ENCODE measurements at regions not wholly inside any gene's neighbourhood (a gene's known extent, or its start where the extent isn't known, plus 50 kb on each side); places are given as distances from the start of the nearest gene placed in this dataset.

DNA sequence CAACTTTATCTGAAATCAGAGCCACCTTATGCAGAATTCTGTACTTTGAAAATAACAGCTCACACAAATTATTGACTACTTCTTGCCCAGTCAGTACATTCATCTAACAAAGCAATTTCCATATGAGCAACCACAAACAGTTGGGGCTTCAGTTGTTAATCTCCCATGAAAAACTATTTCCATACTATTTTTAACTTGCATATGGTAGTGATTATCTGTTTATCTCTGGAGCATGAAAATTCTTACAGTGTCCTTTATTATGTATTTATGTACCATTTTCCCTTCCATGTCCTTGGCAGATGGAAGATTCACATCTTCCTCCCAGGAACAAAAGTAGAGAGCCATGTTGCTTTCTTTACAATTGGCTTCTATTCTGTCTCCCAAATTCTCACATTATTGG, 285.7 kb downstream of the CRPPA start:
- no peak for FAIRE-seq

GRCh38 chr7:16130111-16131110, 290.9 kb downstream of the CRPPA start:
- no peak for FAIRE-seq

- no peak for FAIRE-seq
These were observed 291.8 kb downstream of the CRPPA start for GRCh38 chr7:16129431-16130110.

DNA sequence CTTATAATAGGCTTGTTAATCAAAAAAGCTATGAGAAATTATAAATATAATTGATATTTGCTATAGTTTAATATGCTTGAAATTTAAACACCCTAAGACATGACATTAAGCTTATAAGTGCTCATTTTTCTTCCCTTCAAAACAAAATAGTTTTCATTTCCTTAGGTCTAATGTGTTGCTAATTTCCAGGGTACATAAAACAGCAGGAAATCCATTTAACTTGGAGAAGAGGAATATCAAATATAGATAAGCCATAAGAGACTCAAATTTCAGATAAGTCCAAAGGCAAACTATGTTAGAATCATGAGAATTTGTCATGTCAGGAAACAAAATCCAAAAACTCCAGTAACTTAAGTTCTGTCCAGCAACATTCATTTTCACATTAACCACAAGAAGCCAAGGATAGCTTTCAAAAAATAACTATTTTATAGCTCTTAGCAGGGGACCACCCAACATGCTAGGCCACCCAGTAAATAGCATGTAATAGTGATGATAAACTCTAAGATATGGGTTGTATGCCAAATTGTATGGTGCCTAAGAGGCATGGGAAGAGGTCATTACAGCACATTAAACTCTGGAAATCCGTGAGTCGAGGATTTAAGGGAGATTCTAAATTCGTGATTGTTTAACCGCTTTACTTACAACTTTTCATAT, 298.1 kb downstream of the CRPPA start:
- no peak for FAIRE-seq

GRCh38 chr7:16121876-16122390, 299.4 kb downstream of the CRPPA start:
- no peak for FAIRE-seq

DNA sequence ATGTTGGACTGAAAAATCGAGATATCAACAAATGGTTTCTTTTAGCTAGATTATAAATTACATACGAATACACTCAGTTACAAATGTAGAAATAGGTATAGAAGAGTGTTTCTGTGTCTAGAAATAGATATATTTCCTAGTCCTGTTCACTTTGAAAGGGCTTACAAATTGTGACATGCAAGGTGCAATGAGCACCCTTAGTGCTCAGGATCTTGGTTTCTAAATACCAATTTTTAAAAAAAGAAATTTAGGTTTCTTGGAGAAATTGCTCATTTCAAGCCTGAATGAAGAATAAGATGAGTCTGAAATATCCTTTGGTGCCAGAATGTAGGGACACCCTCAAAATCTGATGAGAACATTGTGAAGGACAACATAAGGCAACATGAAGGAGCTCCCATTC, 306.0 kb downstream of the CRPPA start:
- FAIRE-seq, result no peak

GRCh38 chr7:16114633-16115032, 306.7 kb downstream of the CRPPA start:
- FAIRE-seq, result no peak

- FAIRE-seq, result no peak
These were observed 307.3 kb downstream of the CRPPA start for GRCh38 chr7:16114071-16114470.

DNA sequence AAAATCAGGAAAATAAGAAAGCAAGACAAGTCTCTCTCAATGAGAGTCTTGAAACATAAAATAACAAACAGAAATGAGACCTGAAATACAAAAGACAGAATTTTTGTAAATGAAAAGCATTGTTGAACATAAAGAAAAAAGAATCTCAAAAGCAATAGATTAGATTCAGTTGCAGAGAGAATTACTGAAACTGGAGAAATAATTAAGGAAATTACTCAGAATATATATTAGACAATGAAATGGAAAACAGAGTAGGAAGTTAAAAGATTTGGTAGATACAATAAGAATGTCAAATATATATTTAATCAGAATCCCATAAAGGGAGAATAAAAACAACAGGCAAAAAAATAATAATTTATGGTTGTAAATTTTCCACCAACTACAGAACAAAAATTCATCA, 308.3 kb downstream of the CRPPA start:
- FAIRE-seq, result no peak

GRCh38 chr7:16106869-16107268, 314.5 kb downstream of the CRPPA start:
- FAIRE-seq, result no peak

- FAIRE-seq, result no peak
These were observed 315.0 kb downstream of the CRPPA start for GRCh38 chr7:16106300-16106699.

GRCh38 chr7:16099302-16099849, 322.0 kb downstream of the CRPPA start:
- no peak for FAIRE-seq

DNA sequence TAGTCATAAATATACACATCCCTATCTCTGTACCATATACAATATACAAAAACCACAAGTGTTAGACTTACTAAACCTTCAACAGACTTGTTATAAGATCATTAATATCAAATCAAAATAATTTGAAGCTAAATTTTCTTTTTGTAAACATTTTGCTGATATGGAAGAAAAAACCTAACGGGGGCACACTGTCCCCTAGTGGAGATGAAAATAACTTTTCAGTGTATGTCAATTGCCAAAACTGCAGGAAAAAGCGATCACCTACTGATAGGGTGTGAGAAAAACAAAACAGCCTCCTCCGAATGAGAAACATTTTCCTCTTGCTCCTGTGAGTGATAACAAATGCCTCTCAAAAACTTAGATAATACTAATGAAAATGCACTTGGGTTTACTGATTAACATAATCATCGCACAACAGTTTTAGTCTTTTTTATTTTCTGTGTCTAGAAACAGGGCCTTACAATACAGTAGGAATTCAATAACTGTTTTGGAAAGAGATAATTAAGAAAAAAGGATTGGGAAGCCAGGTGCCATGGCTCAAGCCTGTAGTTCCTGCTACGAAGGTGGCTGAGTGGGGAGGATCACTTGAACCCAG, 322.7 kb downstream of the CRPPA start:
- no peak for FAIRE-seq

DNA sequence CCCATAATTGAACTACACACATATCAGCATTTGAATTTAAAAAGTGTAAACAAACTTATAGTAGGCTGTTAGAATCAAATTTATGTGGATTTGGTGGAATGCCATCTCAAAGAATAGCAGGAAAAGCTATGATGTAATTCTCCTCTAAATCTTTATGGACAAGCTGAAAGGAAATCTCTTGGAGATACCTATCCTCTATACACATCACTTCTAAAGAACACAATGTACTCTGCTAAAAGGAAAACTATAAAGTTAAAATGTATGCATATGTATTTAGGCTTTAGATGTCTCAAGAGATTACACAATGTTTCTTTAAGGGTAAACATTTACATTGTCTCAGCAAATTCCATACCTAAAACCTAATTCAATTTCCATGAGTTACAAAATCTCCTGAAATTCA, 323.3 kb downstream of the CRPPA start:
- FAIRE-seq, result no peak

DNA sequence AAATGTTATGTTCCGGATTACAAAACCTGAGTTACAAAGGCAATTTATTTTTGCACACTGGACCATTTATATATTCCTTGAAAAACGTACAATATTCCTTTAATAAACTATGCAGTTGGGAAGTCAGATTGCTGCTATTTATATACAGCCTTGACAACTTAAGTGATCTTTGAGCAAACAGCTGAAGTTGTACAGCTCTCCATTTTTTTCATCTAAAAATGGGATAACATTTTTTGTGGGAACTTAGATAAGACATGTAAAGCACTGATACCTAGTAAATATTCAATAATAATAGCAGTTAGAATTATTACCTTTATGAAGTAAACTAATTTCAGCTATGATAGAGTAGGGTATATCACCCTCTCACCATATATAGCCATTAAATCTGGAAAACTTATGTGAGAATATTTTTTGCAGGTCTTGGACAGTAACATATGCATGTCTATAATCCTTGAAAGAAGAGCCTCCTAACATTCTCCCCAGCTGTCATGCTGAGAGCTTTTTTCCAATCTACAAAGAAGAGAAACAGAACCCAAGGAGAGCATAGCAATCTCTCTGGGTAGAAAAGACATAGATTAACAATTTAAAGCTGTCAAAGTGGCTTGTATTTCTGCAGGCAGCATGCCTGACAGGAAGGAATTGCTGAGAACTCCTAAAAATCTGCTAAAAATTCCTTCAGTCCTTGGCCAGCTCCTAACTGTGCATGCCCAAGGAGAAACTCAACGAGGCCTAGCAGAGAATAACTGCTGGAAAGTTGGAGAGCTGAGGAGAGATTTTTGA, 326.0 kb downstream of the CRPPA start:
- FAIRE-seq, result no peak

GRCh38 chr7:16094651-16095050, 326.7 kb downstream of the CRPPA start:
- no peak for FAIRE-seq

DNA sequence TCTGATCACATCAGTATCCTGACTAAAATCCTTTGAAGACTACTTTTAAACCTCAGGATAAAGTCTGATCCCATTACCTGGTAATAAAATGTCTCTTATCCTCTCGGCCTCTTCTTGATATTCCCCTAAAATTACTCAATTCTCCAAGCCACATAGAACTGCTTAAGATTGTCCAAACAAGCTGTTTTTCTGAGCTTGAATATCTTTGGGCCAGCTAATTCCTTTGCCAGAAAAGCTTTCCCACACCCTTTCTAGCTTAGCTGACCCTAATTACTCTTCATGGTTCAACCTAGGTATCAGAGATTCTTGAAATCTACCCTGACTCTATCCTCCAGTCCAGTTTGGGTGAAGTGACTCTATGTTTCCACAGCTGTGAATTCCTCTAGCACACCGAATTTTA, 328.6 kb downstream of the CRPPA start:
- no peak for FAIRE-seq

DNA sequence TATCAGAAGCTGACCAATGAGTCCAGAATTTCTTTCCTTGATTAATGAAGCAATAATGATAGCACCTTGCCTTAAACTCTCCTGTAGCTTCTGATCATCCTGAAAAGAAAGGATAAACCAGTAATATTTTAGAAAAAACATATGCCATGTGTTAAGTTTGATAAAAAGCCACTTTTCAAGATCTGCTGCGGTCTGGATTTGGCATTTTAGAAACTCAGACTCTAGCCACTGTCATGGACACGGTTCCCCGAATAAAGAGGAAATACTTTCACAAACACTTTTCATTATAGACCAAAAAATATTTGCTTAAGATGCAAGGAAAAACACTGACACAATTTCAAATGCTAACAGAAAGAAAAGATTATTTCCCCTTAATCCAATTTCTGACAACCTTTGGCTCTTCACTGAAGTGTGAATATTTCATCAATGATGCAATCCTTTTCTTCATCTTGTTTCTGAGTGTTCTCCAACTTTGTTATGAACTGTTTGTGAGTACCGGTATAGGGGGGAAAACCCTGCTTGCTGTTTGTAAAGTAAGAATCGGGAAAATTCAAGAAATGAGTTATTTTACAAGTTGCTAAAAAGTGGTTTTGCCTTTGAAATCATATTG, 329.5 kb downstream of the CRPPA start:
- FAIRE-seq, result no peak

GRCh38 chr7:16089801-16090200, 331.5 kb downstream of the CRPPA start:
- FAIRE-seq, result no peak

- FAIRE-seq, result no peak
These were observed 332.1 kb downstream of the CRPPA start for GRCh38 chr7:16089191-16089590.

GRCh38 chr7:16086743-16087142, 334.6 kb downstream of the CRPPA start:
- no peak for FAIRE-seq
